Activated CD8-positive, alpha-beta memory T cell treated with anti-CD3 and anti-CD28 coated beads, Interleukin-2, amount 50 U/mL, for 24 hours (primary cell): ENCODE measurements at regions not wholly inside any gene's neighbourhood (a gene's known extent, or its start where the extent isn't known, plus 50 kb on each side); places are given as distances from the start of the nearest gene placed in this dataset.

Experiments
- DNase-seq: peaks from one replicate; pipeline ENCODE4 v3.0.0-alpha.2; 2020; ENCODE audit errors: extremely low read depth

GRCh38 chr22:48551061-48551460 is 1276.6 kb downstream of the BRD1 start:
- no peak for DNase-seq

- no peak for DNase-seq
Measured at GRCh38 chr22:48548391-48548790, 1279.3 kb downstream of the BRD1 start.

GRCh38 chr22:48547971-48548370 is 1279.7 kb downstream of the BRD1 start:
- DNase-seq: no peak

- no peak for DNase-seq
Measured at GRCh38 chr22:48546653-48547424, 1280.8 kb downstream of the BRD1 start.

GRCh38 chr22:48545987-48546386 is 1281.7 kb downstream of the BRD1 start:
- DNase-seq: no peak

- DNase-seq: no peak
Measured at GRCh38 chr22:48541401-48542098, 1286.1 kb downstream of the BRD1 start.

- no peak for DNase-seq
Measured at GRCh38 chr22:48539261-48539660, 1288.4 kb downstream of the BRD1 start.

- no peak for DNase-seq
Measured at GRCh38 chr22:48538291-48538820, 1289.3 kb downstream of the BRD1 start.

GRCh38 chr22:48537343-48537680 is 1290.4 kb downstream of the BRD1 start:
- no peak for DNase-seq

- no peak for DNase-seq
Measured at GRCh38 chr22:48536541-48537342, 1290.9 kb downstream of the BRD1 start.

GRCh38 chr22:48535868-48536540 is 1291.7 kb downstream of the BRD1 start:
- DNase-seq: no peak

GRCh38 chr22:48534395-48534958 is 1293.2 kb downstream of the BRD1 start:
- DNase-seq: no peak

GRCh38 chr22:48532986-48533385 is 1294.7 kb downstream of the BRD1 start:
- no peak for DNase-seq

GRCh38 chr22:48531761-48532435 is 1295.8 kb downstream of the BRD1 start:
- DNase-seq: no peak

GRCh38 chr22:48531108-48531507 is 1296.6 kb downstream of the BRD1 start:
- no peak for DNase-seq

GRCh38 chr22:48530666-48531065 is 1297.0 kb downstream of the BRD1 start:
- DNase-seq: no peak

- no peak for DNase-seq
Measured at GRCh38 chr22:48528221-48528915, 1299.3 kb downstream of the BRD1 start.

GRCh38 chr22:48523761-48524160 is 1303.9 kb downstream of the BRD1 start:
- no peak for DNase-seq

- no peak for DNase-seq
Measured at GRCh38 chr22:48523091-48523490, 1304.6 kb downstream of the BRD1 start.

- DNase-seq: no peak
Measured at GRCh38 chr22:48522271-48522670, 1305.4 kb downstream of the BRD1 start.
